ENCODE measurements at regions not wholly inside any gene's neighbourhood (a gene's known extent, or its start where the extent isn't known, plus 50 kb on each side); places are given as distances from the start of the nearest gene placed in this dataset.

GRCh38 chr5:105924366-105924765, 1746.4 kb downstream of the EFNA5 start:
- no peak overlapping the region for H3K27ac Mint-ChIP-seq
- ATAC-seq: no peak
- peaks cover 0 to 12% of the 10 kb centered on the region in 2 donors for H3K9me3 Mint-ChIP-seq

GRCh38 chr5:105922574-105922973, 1748.2 kb downstream of the EFNA5 start:
- H3K9me3 Mint-ChIP-seq: peaks cover 3 to 4% of the 10 kb centered on the region in 2 donors
- ATAC-seq (no peak), DNase-seq (ENCODE audit: low spot score in 2 of 2) (no peak)
- H3K36me3 Mint-ChIP-seq: no peaks in the 10 kb centered on the region
- H3K27ac Mint-ChIP-seq: no peak overlapping the region

More at GRCh38 chr5:105924366-105924765, 1746.4 kb downstream of the EFNA5 start:
- no peaks in the 10 kb centered on the region for H3K36me3 Mint-ChIP-seq
- DNase-seq (ENCODE audit: low spot score in 2 of 2): no peak

DNA sequence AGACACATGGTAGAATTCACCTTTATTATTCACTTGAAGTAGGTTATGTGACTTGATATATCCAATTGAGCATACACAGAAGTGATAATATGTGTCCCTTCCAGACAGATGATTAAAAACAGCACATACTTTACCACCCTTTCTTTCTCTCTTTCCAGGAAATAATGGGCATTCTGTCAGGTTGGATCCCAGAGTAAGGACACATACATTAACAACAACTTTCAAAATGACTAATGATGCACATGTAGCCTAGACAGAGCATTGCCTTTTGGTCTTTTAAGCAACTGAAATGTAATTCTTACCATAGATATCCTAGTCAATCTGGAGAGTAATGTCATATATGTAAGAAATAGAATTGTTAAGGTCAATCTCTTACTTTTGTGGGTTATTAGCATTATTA, 1748.7 kb downstream of the EFNA5 start:
- ATAC-seq: no peak
- Mint-ChIP-seq H3K27ac (no peak overlapping the region), H3K9me3 (peaks cover 0 to 4% of the 10 kb centered on the region in 2 donors), H3K36me3 (no peaks in the 10 kb centered on the region)
- no peak for DNase-seq (ENCODE audit: low spot score in 2 of 2)

DNA sequence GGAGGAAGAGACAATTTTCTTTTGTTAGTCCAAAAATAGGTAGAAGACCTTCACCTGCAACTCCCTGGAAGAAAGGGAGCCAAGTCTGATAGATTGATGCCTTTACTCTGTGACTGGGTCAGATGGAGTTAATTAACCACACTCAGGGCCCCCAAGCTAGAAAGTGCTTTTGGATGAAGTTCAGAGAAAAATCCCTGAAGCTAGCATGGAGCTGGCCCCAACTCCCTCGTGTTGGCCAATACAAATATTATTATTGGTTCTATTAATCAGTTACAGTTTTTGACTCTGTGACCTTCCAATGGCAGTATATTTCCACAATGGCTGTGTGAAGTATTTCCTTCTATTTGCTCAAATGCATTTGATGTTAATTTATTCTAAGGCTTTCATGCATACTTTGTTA, 1753.5 kb downstream of the EFNA5 start:
- no peak for ATAC-seq
- no peaks in the 10 kb centered on the region for H3K36me3 Mint-ChIP-seq
- DNase-seq (ENCODE audit: low spot score in 2 of 2): no peak
- no peak overlapping the region for H3K27ac Mint-ChIP-seq
- H3K9me3 Mint-ChIP-seq: peaks cover 0 to 4% of the 10 kb centered on the region in 2 donors

- H3K9me3 Mint-ChIP-seq: peaks cover 4 to 6% of the 10 kb centered on the region in 2 donors
- ATAC-seq (no peak), DNase-seq (ENCODE audit: low spot score in 2 of 2) (no peak)
- H3K27ac Mint-ChIP-seq: no peak overlapping the region
- H3K36me3 Mint-ChIP-seq: no peaks in the 10 kb centered on the region
These were observed 1763.7 kb downstream of the EFNA5 start for GRCh38 chr5:105907016-105907415.

GRCh38 chr5:105905392-105905791, 1765.3 kb downstream of the EFNA5 start:
- Mint-ChIP-seq H3K9me3 (peaks cover 8 to 10% of the 10 kb centered on the region in 2 donors), H3K36me3 (no peaks in the 10 kb centered on the region), H3K27ac (no peak overlapping the region)
- no peak for DNase-seq (ENCODE audit: low spot score in 2 of 2)
- no peak for ATAC-seq

- DNase-seq (ENCODE audit: low spot score in 2 of 2) (no peak), ATAC-seq (no peak)
- H3K27ac Mint-ChIP-seq: no peak overlapping the region
These were observed 1767.7 kb downstream of the EFNA5 start for GRCh38 chr5:105903069-105903468.

GRCh38 chr5:105899726-105900125, 1771.0 kb downstream of the EFNA5 start:
- H3K27ac Mint-ChIP-seq: no peak overlapping the region
- no peak for DNase-seq (ENCODE audit: low spot score in 2 of 2)
- ATAC-seq: no peak
- no peaks in the 10 kb centered on the region for H3K36me3 Mint-ChIP-seq
- H3K9me3 Mint-ChIP-seq: peaks cover 17 to 27% of the 10 kb centered on the region in 2 donors

More at GRCh38 chr5:105903069-105903468, 1767.7 kb downstream of the EFNA5 start:
- no peaks in the 10 kb centered on the region for H3K36me3 Mint-ChIP-seq
- H3K9me3 Mint-ChIP-seq: peaks cover 16 to 22% of the 10 kb centered on the region in 2 donors

GRCh38 chr5:105898183-105898582, 1772.6 kb downstream of the EFNA5 start:
- peaks cover 16 to 27% of the 10 kb centered on the region in 2 donors for H3K9me3 Mint-ChIP-seq
- no peaks in the 10 kb centered on the region for H3K36me3 Mint-ChIP-seq
- ATAC-seq (no peak), DNase-seq (ENCODE audit: low spot score in 2 of 2) (no peak)
- H3K27ac Mint-ChIP-seq: no peak overlapping the region

GRCh38 chr5:105885266-105885665, 1785.5 kb downstream of the EFNA5 start:
- no peak overlapping the region for H3K27ac Mint-ChIP-seq
- H3K36me3 Mint-ChIP-seq: no peaks in the 10 kb centered on the region
- no peak for DNase-seq (ENCODE audit: low spot score in 2 of 2)
- no peak for ATAC-seq
- H3K9me3 Mint-ChIP-seq: peaks cover 9 to 14% of the 10 kb centered on the region in 2 donors

GRCh38 chr5:105882956-105883481, 1787.7 kb downstream of the EFNA5 start:
- DNase-seq (ENCODE audit: low spot score in 2 of 2) (no peak), ATAC-seq (no peak)
- Mint-ChIP-seq H3K27ac (no peak overlapping the region), H3K9me3 (peaks cover 9 to 16% of the 10 kb centered on the region in 2 donors), H3K36me3 (no peaks in the 10 kb centered on the region)

- no peak for DNase-seq (ENCODE audit: low spot score in 2 of 2)
- no peak for ATAC-seq
- Mint-ChIP-seq H3K27ac (no peak overlapping the region), H3K9me3 (peaks cover 4 to 10% of the 10 kb centered on the region in 2 donors), H3K36me3 (no peaks in the 10 kb centered on the region)
These were observed 1792.3 kb downstream of the EFNA5 start for GRCh38 chr5:105878402-105878801.

DNA sequence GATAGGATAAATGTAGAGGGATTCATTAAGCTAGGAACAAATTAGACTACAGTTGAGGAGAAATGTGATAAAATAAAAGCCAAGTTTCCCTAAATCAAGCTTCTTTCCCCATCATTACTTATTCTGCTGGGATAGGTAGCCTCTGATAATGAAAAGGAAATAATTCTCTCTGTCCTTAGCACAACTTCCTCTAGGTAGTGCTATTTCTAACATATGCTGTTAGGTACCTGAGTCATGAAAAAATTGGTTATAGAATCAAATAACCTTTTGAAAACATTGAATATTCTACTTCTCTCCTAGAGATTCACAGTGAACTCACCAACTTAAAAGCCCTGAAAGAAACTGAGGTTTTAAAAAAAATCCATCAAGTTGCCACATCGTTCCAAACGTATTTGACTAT, 1793.1 kb downstream of the EFNA5 start:
- no peaks in the 10 kb centered on the region for H3K36me3 Mint-ChIP-seq
- H3K27ac Mint-ChIP-seq: no peak overlapping the region
- peaks cover 12 to 17% of the 10 kb centered on the region in 2 donors for H3K9me3 Mint-ChIP-seq
- no peak for ATAC-seq
- no peak for DNase-seq (ENCODE audit: low spot score in 2 of 2)

- H3K36me3 Mint-ChIP-seq: no peaks in the 10 kb centered on the region
- no peak overlapping the region for H3K27ac Mint-ChIP-seq
- H3K9me3 Mint-ChIP-seq: peaks cover 11 to 16% of the 10 kb centered on the region in 2 donors
- DNase-seq (ENCODE audit: low spot score in 2 of 2): no peak
- ATAC-seq: no peak
These were observed 1796.4 kb downstream of the EFNA5 start for GRCh38 chr5:105874316-105874715.

- no peak overlapping the region for H3K27ac Mint-ChIP-seq
- peaks cover 11 to 19% of the 10 kb centered on the region in 2 donors for H3K9me3 Mint-ChIP-seq
- H3K36me3 Mint-ChIP-seq: no peaks in the 10 kb centered on the region
- ATAC-seq (no peak), DNase-seq (ENCODE audit: low spot score in 2 of 2) (no peak)
These were observed 1798.0 kb downstream of the EFNA5 start for GRCh38 chr5:105872569-105873270.

DNA sequence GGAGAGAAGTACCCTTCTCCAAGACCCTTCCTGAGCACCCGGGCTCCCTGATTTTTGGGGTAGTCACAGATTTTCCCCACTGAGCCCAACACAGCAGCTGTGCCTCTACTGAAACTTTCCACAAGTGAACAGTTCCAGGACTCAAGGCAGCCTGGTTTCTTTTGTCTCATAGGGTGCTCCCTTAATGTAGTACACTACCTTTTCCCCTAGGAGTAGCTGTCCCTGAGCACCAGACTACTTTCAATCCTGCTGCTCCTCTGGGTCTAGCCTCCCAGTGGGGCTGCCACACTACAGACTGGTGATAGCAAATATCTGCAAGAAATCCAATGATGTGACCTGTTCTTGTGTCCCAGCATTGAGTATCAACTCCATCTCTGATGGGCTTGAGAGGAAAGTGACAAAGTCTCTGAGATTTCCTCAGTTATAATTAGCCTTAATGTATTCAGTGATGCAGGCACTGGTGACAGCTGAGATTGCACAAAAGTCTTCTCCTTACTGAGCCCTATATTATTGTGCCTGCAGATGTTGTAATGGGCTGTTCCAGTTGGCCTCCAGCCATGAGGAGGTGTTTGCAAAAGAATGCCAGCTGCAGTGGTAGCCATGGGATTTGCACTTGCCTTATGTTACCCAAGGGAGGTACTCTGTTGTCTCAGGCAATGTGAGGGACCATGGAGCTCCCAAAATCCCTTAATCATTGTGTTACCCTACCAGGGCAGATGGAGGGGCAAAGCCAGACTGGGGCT, 1802.5 kb downstream of the EFNA5 start:
- H3K36me3 Mint-ChIP-seq: no peaks in the 10 kb centered on the region
- DNase-seq (ENCODE audit: low spot score in 2 of 2) (no peak), ATAC-seq (no peak)
- H3K27ac Mint-ChIP-seq: no peak overlapping the region
- peaks cover 12 to 21% of the 10 kb centered on the region in 2 donors for H3K9me3 Mint-ChIP-seq

- H3K9me3 Mint-ChIP-seq: peaks cover 15 to 19% of the 10 kb centered on the region in 2 donors
- H3K27ac Mint-ChIP-seq: no peak overlapping the region
- ATAC-seq (no peak), DNase-seq (ENCODE audit: low spot score in 2 of 2) (no peak)
- no peaks in the 10 kb centered on the region for H3K36me3 Mint-ChIP-seq
These were observed 1804.9 kb downstream of the EFNA5 start for GRCh38 chr5:105865834-105866233.

Data from activated naive CD4-positive, alpha-beta T cell treated with anti-CD3 and anti-CD28 coated beads, Interleukin-2, amount 50 U/mL, for 72 hours (primary cell).